HG03159 (cell line): ENCODE measurements at regions not wholly inside any gene's neighbourhood (a gene's known extent, or its start where the extent isn't known, plus 50 kb on each side); places are given as distances from the start of the nearest gene placed in this dataset.

Experiments
- ATAC-seq: cut with Tn5 transposase; IDR thresholded peaks from one replicate; pipeline ENCODE4 v1.9.1; 2021; ENCODE audit warnings: mild to moderate bottlenecking, moderate library complexity; ENCODE audit not compliant: unreplicated experiment

DNA sequence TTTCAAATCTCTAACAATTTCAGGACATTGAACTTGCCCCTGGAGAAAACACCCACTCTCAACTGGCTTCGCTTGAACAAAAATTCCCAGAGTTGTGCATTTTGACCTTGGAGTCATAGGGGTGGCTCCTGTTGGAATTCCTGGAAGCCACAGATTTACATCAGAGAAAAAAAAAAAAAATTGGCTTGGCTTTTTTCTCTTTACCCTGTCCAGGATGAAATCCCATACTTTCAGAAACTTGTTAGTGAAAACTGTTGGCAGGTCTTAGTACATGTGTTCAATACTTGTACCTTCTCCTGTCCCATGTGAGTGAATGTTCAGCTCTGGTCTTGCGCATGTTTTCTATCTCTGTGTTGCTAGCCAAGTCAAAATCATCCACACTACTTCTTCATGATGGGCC lies 228.8 kb downstream of the TGFB2 start:
- ATAC-seq = no peak

DNA sequence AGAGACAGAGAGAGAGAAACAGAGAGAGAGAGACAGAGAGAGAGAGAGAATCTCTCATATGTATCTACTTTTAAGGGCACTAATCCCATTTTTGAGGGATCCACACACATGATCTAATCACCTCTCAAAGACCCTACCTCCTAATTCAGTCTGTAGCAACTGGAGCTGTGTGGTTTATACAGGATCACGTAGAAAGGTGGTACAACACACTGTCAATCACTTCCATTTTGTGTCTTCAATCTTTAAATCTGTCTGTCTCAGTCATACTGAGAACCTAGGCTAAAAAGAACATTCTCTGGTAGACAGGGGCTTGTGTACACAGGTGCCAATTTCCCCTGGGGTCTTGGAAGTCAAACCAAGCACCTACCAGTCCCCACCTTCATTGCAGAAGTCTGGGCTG lies 229.9 kb downstream of the TGFB2 start:
- no peak for ATAC-seq

DNA sequence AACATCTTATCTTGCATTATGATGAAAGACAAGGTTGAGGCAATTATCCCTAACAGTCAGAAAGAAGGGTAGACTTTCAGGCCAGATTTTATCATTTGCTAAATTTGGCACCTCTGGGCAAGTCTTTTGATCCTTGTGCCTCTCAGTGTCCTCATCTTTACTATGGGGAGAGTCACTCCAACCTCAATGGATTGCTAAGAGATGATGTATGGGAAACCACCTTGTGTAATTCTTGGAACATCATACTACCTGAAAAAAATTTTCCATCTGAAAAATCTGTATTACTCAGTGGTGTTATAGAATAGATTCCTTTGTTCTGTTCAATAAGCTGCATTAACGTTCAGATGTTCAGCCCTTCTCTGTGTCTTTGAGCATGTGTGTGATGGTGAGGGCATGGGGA lies 230.7 kb downstream of the TGFB2 start:
- ATAC-seq = no peak

DNA sequence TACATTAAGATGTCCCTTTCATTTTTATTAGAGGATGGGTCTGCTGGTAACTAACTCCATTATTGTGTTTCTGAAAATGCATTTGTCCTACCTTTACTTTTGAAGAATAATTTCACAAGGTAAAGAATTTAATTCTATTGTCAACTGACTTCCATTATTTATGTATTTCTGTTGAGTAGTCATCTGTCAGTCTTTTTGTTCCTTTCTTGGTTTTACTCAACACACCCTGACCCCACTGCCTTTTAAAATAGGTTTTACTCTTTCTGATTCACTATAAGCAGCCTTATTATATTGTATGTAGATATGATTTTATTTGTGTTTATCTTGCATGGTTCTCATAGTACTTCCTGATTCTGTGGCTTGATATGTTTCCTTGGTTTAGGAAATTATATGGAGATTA lies 237.5 kb downstream of the TGFB2 start:
- ATAC-seq = no peak

DNA sequence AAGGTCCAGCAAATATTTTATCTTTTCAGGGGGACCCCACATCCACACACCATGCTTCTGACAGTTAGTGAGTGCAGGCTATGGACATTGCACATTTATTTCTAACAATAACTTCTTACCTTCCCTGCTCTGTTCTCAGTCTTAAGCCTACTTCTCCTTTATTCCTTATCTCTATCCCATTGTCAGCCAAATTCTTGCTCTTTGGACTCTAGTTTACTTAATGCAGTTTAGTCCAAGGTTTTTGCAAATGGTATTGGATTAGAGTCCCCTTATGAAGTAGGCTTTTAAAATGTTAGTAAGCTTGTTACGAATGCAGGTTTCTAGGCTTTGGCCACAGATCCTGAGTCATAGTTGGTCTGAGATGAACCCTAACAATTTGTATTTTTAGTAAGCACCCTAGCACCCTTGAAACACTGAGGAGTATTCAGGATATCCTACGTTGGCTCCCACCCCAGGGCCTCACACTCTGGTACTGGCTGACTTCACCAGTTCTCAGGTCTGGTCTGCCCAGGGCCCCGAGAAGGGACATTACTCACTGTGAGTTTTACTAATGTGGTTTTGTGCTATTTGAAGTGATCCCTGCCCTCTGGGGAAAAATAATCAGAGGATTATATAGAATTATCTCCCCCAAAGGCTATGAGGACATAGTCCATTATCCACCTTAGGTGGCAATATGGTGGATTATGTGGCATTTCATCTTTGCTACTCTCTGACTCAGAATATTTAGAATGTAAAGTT lies 239.5 kb downstream of the TGFB2 start:
- ATAC-seq = no peak

DNA sequence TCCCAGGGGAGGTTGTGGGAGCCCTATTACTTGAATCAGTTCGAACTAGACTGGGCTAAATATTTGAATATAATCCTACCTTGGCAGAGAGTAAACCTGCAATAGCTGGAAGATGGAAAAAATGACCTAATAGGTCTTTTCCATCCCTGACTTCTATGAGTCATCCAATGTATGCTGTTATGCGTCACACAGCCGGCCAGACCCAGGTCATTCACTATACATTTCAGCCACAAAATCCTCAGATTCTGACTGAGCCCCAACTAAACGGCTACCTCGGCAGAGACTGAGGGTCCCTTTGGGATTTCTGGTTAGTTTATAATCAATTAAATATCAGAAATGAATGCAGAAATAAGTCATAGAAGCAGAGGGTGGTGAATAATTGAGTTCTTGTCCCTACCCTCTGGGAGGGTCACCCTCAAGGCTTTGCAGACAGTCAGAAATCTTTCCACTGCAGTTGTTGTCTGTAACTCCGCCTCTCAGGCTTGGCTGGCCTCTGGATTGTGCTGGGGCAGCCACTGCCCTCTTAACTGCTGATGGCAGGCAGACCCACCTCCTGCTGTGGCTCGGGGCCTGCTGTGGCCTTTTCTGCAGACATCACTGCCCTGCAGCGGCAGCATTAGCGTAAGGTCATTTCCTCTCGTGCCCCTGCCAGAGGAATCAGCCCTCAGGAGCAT lies 240.5 kb downstream of the TGFB2 start:
- ATAC-seq = no peak

DNA sequence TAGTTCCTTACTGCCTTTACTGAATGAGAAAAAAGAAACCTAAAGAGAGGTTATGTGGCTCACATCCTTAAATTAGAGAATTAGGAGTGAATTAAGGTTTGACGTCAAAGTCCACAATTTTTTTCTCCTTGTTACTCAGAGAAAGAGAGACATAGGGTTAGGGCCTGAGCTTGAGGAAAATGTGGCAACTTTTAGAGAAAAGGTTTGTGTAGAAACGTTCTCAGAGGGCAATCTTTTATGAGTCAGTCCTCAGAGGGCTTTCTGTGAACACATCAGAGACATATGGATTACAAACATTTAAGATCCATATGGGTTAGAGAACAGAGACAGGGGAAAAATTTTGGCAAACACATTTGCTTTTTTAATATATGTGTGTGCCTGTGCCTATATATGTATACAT lies 242.8 kb downstream of the TGFB2 start:
- no peak for ATAC-seq

DNA sequence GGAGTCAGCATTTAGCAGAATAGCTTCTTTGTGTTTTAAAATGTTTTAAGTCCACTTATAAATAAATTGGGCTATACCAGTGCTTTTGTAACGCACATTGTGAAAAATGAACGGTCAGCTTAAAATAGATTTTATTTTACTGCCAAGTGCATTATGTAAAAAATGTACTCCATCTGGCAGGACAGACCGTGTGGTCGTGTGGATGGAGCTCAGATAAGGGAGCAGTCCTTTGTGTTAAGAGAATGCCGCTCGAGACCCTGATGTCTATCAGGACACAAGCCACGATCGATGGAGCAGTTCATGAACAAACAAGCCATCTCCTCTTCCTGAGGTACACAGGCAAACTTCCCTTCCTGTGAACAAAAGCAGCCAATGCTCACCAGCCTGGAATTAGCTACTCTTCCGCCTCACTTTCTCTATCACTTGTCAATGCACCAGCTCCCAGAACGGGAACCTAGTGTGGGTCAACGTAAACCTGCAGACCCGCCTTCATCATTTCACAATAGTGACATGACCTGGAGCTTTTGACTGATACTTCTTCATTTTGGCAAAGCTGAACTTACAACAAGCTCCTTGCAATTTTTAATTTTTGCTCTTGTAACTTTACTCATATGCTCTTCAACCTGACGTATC lies 243.5 kb downstream of the TGFB2 start:
- no peak for ATAC-seq

DNA sequence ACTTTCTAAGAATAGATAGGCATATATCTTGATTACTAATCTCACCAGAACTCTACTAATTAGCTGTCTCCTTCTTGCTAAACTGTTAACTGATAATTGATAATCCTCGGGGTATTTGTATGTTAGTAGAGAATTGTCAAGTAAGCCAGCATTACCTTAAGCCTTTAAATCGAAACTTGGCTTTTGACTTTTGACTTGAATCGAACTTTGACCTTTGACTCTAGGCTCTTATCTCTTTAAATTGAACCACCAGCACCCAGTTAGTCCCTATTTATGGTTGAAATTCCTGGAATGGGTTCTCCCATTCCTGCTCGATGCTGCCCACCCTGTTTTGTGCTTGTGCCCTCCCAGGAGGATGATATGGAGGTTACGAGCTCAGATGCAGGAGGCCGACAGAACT lies 244.4 kb downstream of the TGFB2 start:
- ATAC-seq = no peak

DNA sequence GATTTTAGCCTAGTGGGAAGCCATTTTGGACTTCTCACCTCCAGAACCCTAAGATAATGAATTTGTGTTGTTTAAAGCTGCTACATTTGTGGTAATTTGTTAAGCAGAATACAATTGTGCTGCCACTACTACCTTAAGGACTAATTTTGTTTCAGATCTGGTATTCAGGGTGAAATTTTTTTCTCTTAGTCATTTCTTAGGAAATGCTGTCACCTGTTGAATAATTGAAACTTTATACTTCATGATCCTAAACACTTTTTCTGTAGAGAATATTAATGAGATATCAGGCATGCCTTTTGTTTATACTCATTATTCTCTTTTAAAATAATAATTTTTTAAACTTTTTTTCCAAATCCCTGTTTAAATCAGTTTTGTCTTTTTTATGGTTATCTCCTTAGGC lies 246.8 kb downstream of the TGFB2 start:
- ATAC-seq = no peak

DNA sequence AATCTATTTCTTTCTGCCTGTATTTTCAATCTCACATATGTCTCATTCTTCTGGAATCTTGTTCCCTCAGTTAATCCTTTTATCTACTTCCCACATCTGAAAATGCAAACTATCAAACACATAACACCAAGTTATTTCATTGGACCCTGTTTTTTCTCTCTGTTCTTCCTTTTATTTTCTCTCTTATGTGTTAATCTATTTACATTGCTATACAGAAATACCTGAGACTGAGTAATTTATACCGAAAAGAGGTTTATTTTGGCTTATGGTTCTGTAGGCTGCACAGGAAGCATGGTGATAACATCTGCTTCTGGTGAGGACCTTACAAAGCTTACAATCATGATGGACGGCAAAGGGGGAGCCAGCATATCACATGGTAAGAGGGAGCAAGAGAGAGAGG lies 247.6 kb downstream of the TGFB2 start:
- ATAC-seq = no peak

DNA sequence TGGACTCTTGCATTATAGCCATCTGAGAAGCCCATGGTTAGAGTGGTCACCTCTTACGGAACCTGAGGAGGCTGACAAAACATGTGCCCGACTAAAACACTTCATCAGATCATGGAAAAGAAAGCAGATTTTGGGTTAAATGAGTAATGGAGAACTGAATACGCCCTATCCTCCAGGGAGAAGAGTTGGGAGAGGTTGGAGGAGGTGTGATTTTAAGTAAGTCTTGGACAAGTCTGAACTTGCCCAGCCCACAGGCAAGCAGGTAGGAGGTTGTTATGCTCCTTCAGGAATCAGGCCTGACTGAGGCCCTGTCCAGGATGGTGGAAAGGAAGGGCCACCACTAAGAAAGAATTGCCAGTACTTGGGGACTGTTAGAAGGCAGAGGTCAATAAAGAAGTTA lies 255.8 kb downstream of the TGFB2 start:
- ATAC-seq = no peak

DNA sequence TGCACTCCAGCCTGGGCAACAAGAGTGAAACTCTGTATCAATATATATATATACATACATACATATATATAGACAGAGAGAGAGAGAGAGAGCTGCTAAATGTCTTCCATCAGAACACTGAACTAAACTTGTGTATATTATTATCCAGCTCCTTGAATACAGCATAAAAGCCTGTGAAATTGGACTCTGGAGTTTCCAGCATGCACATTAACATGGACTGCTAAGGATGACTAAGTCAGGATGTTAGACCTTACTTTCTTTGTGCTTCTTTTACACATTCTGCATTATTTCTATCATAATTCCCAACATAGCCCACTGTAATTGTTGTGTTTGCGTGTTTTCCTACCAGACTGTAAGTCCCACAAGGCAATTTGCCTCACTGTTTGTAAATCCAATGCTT lies 259.1 kb downstream of the TGFB2 start:
- ATAC-seq = no peak

DNA sequence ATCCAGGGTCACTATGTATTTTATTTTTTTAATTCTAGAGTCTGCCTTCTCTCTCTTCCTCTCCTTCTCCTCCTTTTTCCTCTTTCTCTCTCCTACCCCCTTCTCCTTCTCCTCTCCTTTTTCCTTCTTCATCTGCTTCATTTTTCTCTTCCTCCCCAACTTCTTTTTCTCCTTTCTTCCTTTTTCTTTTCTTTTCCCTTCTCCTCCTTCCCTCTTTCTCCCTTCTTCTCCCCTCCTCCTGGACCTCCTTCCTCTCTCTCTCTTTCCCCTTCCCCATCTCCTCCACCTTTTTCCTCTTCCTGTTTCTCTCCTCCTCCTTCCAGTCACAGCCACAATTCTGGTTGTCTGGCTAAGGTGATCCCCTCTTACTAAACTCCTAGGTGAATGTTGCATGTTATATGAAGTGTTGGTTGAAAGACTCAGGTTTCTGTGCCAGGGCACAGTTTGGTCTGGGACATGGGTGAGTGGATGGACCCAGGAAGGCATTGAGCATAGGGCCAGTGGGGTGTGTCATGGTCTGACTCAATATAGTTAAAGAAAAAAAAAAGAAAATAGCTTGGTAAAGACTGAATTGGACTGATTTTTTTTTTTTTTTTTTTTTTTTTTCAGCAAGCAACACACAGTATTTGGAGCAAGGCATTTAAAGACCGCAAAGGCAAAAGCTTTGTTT lies 266.9 kb downstream of the TGFB2 start:
- ATAC-seq = no peak

DNA sequence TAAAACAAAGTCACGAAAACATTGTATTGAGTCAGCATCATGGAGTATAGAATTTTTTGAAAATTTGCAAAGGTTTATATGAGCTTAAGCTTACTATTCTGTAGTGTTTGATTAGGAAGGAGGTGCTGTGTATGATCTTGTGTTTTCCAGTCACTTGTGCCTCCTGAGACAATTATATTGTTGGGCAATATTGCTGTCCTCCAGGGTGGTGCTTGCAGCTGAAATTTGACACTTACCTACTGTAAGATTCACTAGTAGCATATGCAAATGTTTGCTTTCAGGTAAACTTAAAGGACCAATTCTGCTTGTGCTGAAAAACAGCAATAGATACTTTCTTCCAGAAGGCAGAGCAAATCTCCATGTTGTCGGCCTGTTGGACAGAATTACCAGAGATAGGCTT lies 268.0 kb downstream of the TGFB2 start:
- ATAC-seq = no peak

DNA sequence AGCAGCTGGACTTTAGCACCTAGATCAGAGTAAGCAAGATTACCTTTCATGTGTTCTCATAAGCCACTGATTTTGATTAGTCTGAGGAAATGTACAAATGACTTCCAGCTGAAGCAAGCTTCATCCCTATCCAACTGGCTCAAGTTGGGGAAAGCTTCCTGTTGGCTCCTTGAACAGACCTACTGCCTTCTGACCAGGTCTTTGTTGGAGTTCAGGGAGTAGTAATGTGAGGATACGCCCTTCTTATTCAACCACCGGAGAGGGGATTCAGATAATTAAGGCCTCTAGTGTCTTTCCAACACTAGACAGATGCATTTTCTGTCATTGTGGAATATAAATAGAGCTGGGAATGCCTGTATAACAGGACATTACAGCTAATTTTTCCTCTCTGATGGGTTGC lies 268.9 kb downstream of the TGFB2 start:
- ATAC-seq = no peak

DNA sequence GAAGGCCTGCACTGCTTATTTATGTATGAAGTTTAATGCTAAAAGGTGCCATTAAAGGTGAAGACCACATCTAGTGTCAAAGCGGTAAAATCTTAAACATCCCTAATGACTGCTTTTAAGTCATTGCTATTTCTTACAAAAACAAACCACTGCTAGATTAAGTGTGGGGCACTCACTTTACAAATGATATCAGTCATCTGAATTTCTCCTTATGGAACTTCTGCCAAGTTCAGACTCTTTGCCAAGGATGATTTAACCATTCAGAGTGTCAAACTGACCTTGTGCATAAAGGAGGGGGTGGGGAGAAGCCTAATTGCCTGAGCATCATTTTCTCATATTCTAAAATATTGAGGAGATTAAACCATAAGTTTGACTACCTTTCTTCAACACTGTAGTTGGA lies 271.5 kb downstream of the TGFB2 start:
- ATAC-seq = no peak

DNA sequence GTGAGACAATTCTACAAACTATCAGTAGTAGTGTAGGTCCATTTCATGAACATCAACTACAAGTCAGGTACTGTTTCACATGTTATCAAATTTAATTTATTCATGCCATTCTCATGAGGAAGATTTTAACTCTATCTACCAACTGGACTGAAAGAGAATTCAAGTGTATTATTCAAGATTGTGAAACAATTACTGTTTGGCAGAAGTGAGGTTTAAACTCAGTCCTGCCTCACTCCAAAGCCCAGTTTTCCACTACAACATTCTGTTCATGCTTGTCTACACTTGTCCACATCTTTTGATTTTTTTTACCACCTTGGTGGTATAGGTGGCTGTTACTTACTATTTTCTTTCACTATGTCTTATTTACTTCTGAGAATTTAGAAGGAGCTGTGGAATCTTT lies 272.9 kb downstream of the TGFB2 start:
- no peak for ATAC-seq

DNA sequence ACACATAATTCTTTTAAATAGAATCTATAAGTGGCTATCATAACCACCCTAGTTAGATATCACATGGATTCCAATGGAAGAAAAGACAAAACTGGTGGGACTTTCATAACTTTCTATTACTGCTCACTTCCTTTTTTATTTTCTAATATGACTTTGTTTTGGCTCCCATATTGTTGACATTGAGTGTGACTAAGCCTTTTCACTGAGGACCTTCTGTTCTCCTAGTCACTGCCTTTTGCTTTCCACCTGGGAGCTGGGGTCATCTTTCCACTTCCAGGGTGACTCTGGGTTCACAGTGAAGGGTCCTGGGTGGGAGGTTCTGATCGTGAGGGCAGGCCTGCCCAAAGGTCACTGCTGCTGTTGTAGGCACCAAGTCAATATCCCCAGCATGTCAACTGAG lies 275.8 kb downstream of the TGFB2 start:
- ATAC-seq = no peak

DNA sequence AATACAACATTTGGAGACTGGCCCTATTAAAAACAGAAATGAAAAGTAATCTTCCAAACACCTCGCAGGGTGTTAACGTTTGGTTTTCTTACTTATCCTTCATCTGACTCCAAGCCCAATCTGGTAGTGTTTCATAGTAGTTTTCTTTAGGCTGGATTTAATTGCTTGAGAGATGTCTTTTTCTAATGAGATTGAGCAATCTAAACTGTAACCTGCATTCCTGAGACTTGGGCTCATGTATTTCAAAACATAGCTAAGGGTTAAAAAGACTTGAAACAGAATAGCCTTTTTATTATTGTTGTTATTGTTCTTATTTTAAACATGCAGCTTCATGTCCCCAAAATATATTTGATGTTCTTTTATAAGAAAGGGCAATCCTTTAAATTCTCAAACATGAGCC lies 278.9 kb downstream of the TGFB2 start:
- no peak for ATAC-seq

DNA sequence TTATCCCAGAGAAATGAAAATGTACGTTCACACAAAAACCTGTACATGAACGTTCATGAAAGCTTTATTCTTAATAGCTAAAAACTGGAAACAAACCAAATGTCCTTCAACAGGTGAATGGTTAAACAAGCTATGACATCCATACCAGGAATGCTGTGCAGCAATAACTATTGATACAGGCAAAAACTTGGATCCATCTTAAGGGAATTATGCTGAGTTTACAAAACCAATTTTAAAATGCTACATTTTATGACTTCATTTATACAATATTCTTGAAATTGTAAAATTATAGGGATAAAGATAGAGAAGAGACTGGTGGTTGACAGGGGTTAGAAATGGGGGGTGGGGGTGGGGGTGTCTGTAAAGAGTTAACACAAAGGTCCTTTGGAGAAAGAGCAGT lies 280.3 kb downstream of the TGFB2 start:
- no peak for ATAC-seq
